ENCODE measurements at regions not wholly inside any gene's neighbourhood (a gene's known extent, or its start where the extent isn't known, plus 50 kb on each side); places are given as distances from the start of the nearest gene placed in this dataset.

- Histone ChIP-seq H3K27ac (ENCODE audit: low read depth, low read length) (no peak overlapping the region), H3K9me3 (ENCODE audit: control insufficient read depth in 5 of 5, low read length in 5 of 5) (no peaks in the 10 kb centered on the region), H3K36me3 (ENCODE audit: control insufficient read depth in 5 of 5, insufficient read depth in 5 of 5, low read length in 5 of 5) (no peaks in the 10 kb centered on the region), H3K27me3 (ENCODE audit: control insufficient read depth in 5 of 5, insufficient read depth in 4 of 5, low read length in 5 of 5) (no peaks in the 10 kb centered on the region), H3K9ac (ENCODE audit: low read length in 5 of 5) (no peak overlapping the region), H3K4me3 (ENCODE audit: low read depth in 1 of 5, low read length in 5 of 5) (no peak overlapping the region), H3K4me1 (ENCODE audit: control insufficient read depth in 5 of 5, insufficient read depth in 5 of 5, low read length in 5 of 5) (peaks cover 0 to 16% (median 9%) of the 10 kb centered on the region in 5 donors)
These were observed 118.7 kb downstream of the RPAP3 start for GRCh38 chr12:47586952-47587669.

- peaks cover 0 to 4% (median 0%) of the 10 kb centered on the region in 5 donors for H3K4me1 ChIP-seq (ENCODE audit: control insufficient read depth in 5 of 5, insufficient read depth in 5 of 5, low read length in 5 of 5)
- H3K27ac ChIP-seq (ENCODE audit: low read depth, low read length): no peak overlapping the region
- no peaks in the 10 kb centered on the region for H3K9me3 ChIP-seq (ENCODE audit: control insufficient read depth in 5 of 5, low read length in 5 of 5)
- no peak overlapping the region for H3K4me3 ChIP-seq (ENCODE audit: low read depth in 1 of 5, low read length in 5 of 5)
- H3K36me3 ChIP-seq (ENCODE audit: control insufficient read depth in 5 of 5, insufficient read depth in 5 of 5, low read length in 5 of 5): no peaks in the 10 kb centered on the region
- no peaks in the 10 kb centered on the region for H3K27me3 ChIP-seq (ENCODE audit: control insufficient read depth in 5 of 5, insufficient read depth in 4 of 5, low read length in 5 of 5)
- H3K9ac ChIP-seq (ENCODE audit: low read length in 5 of 5): no peak overlapping the region
These were observed 120.3 kb downstream of the RPAP3 start for GRCh38 chr12:47585507-47585906.

GRCh38 chr12:47578836-47579235, 127.0 kb downstream of the RPAP3 start:
- Histone ChIP-seq H3K4me1 (ENCODE audit: control insufficient read depth in 5 of 5, insufficient read depth in 5 of 5, low read length in 5 of 5) (peaks cover 0 to 3% (median 0%) of the 10 kb centered on the region in 5 donors), H3K27ac (ENCODE audit: low read depth, low read length) (no peak overlapping the region), H3K9me3 (ENCODE audit: control insufficient read depth in 5 of 5, low read length in 5 of 5) (no peaks in the 10 kb centered on the region)

GRCh38 chr12:47577206-47577989, 128.4 kb downstream of the RPAP3 start:
- Histone ChIP-seq H3K4me3 (ENCODE audit: low read depth in 1 of 5, low read length in 5 of 5) (no peak overlapping the region), H3K27ac (ENCODE audit: low read depth, low read length) (no peak overlapping the region), H3K27me3 (ENCODE audit: control insufficient read depth in 5 of 5, insufficient read depth in 4 of 5, low read length in 5 of 5) (peaks cover 0 to 4% (median 3%) of the 10 kb centered on the region in 5 donors), H3K36me3 (ENCODE audit: control insufficient read depth in 5 of 5, insufficient read depth in 5 of 5, low read length in 5 of 5) (no peaks in the 10 kb centered on the region), H3K4me1 (ENCODE audit: control insufficient read depth in 5 of 5, insufficient read depth in 5 of 5, low read length in 5 of 5) (peaks cover 0 to 3% (median 0%) of the 10 kb centered on the region in 5 donors), H3K9me3 (ENCODE audit: control insufficient read depth in 5 of 5, low read length in 5 of 5) (no peaks in the 10 kb centered on the region), H3K9ac (ENCODE audit: low read length in 5 of 5) (no peak overlapping the region)

More at GRCh38 chr12:47578836-47579235, 127.0 kb downstream of the RPAP3 start:
- H3K4me3 ChIP-seq (ENCODE audit: low read depth in 1 of 5, low read length in 5 of 5): no peak overlapping the region
- H3K27me3 ChIP-seq (ENCODE audit: control insufficient read depth in 5 of 5, insufficient read depth in 4 of 5, low read length in 5 of 5): peaks cover 0 to 4% (median 3%) of the 10 kb centered on the region in 5 donors
- no peaks in the 10 kb centered on the region for H3K36me3 ChIP-seq (ENCODE audit: control insufficient read depth in 5 of 5, insufficient read depth in 5 of 5, low read length in 5 of 5)
- H3K9ac ChIP-seq (ENCODE audit: low read length in 5 of 5): no peak overlapping the region

- Histone ChIP-seq H3K27ac (ENCODE audit: low read depth, low read length) (no peak overlapping the region), H3K27me3 (ENCODE audit: control insufficient read depth in 5 of 5, insufficient read depth in 4 of 5, low read length in 5 of 5) (peaks cover 0 to 4% (median 3%) of the 10 kb centered on the region in 5 donors)
These were observed 129.4 kb downstream of the RPAP3 start for GRCh38 chr12:47576289-47576945.

GRCh38 chr12:47574252-47575021, 131.4 kb downstream of the RPAP3 start:
- no peak overlapping the region for H3K27ac ChIP-seq (ENCODE audit: low read depth, low read length)
- peaks cover 0 to 3% (median 0%) of the 10 kb centered on the region in 5 donors for H3K4me1 ChIP-seq (ENCODE audit: control insufficient read depth in 5 of 5, insufficient read depth in 5 of 5, low read length in 5 of 5)
- H3K36me3 ChIP-seq (ENCODE audit: control insufficient read depth in 5 of 5, insufficient read depth in 5 of 5, low read length in 5 of 5): no peaks in the 10 kb centered on the region

More at GRCh38 chr12:47576289-47576945, 129.4 kb downstream of the RPAP3 start:
- Histone ChIP-seq H3K4me3 (ENCODE audit: low read depth in 1 of 5, low read length in 5 of 5) (no peak overlapping the region), H3K9me3 (ENCODE audit: control insufficient read depth in 5 of 5, low read length in 5 of 5) (no peaks in the 10 kb centered on the region), H3K9ac (ENCODE audit: low read length in 5 of 5) (no peak overlapping the region), H3K4me1 (ENCODE audit: control insufficient read depth in 5 of 5, insufficient read depth in 5 of 5, low read length in 5 of 5) (peaks cover 0 to 3% (median 0%) of the 10 kb centered on the region in 5 donors), H3K36me3 (ENCODE audit: control insufficient read depth in 5 of 5, insufficient read depth in 5 of 5, low read length in 5 of 5) (no peaks in the 10 kb centered on the region)

GRCh38 chr12:47573146-47573659, 132.6 kb downstream of the RPAP3 start:
- Histone ChIP-seq H3K36me3 (ENCODE audit: control insufficient read depth in 5 of 5, insufficient read depth in 5 of 5, low read length in 5 of 5) (no peaks in the 10 kb centered on the region), H3K9ac (ENCODE audit: low read length in 5 of 5) (no peak overlapping the region), H3K4me3 (ENCODE audit: low read depth in 1 of 5, low read length in 5 of 5) (no peak overlapping the region), H3K9me3 (ENCODE audit: control insufficient read depth in 5 of 5, low read length in 5 of 5) (no peaks in the 10 kb centered on the region), H3K4me1 (ENCODE audit: control insufficient read depth in 5 of 5, insufficient read depth in 5 of 5, low read length in 5 of 5) (peaks cover 0 to 3% (median 0%) of the 10 kb centered on the region in 5 donors), H3K27me3 (ENCODE audit: control insufficient read depth in 5 of 5, insufficient read depth in 4 of 5, low read length in 5 of 5) (peaks cover 0 to 4% (median 3%) of the 10 kb centered on the region in 5 donors), H3K27ac (ENCODE audit: low read depth, low read length) (no peak overlapping the region)

More at GRCh38 chr12:47574252-47575021, 131.4 kb downstream of the RPAP3 start:
- H3K9me3 ChIP-seq (ENCODE audit: control insufficient read depth in 5 of 5, low read length in 5 of 5): no peaks in the 10 kb centered on the region
- H3K27me3 ChIP-seq (ENCODE audit: control insufficient read depth in 5 of 5, insufficient read depth in 4 of 5, low read length in 5 of 5): peaks cover 0 to 4% (median 3%) of the 10 kb centered on the region in 5 donors
- no peak overlapping the region for H3K4me3 ChIP-seq (ENCODE audit: low read depth in 1 of 5, low read length in 5 of 5)
- no peak overlapping the region for H3K9ac ChIP-seq (ENCODE audit: low read length in 5 of 5)

GRCh38 chr12:47570151-47570550, 135.7 kb downstream of the RPAP3 start:
- Histone ChIP-seq H3K36me3 (ENCODE audit: control insufficient read depth in 5 of 5, insufficient read depth in 5 of 5, low read length in 5 of 5) (no peaks in the 10 kb centered on the region), H3K27me3 (ENCODE audit: control insufficient read depth in 5 of 5, insufficient read depth in 4 of 5, low read length in 5 of 5) (no peaks in the 10 kb centered on the region), H3K4me3 (ENCODE audit: low read depth in 1 of 5, low read length in 5 of 5) (no peak overlapping the region), H3K9me3 (ENCODE audit: control insufficient read depth in 5 of 5, low read length in 5 of 5) (no peaks in the 10 kb centered on the region), H3K27ac (ENCODE audit: low read depth, low read length) (no peak overlapping the region), H3K4me1 (ENCODE audit: control insufficient read depth in 5 of 5, insufficient read depth in 5 of 5, low read length in 5 of 5) (no peaks in the 10 kb centered on the region), H3K9ac (ENCODE audit: low read length in 5 of 5) (no peak overlapping the region)

- Histone ChIP-seq H3K27ac (ENCODE audit: low read depth, low read length) (no peak overlapping the region), H3K9me3 (ENCODE audit: control insufficient read depth in 5 of 5, low read length in 5 of 5) (no peaks in the 10 kb centered on the region), H3K4me3 (ENCODE audit: low read depth in 1 of 5, low read length in 5 of 5) (no peak overlapping the region), H3K36me3 (ENCODE audit: control insufficient read depth in 5 of 5, insufficient read depth in 5 of 5, low read length in 5 of 5) (no peaks in the 10 kb centered on the region), H3K4me1 (ENCODE audit: control insufficient read depth in 5 of 5, insufficient read depth in 5 of 5, low read length in 5 of 5) (no peaks in the 10 kb centered on the region), H3K27me3 (ENCODE audit: control insufficient read depth in 5 of 5, insufficient read depth in 4 of 5, low read length in 5 of 5) (no peaks in the 10 kb centered on the region), H3K9ac (ENCODE audit: low read length in 5 of 5) (no peak overlapping the region)
These were observed 143.6 kb downstream of the RPAP3 start for GRCh38 chr12:47562201-47562600.

Measured in subcutaneous abdominal adipose tissue (tissue), 5 donors.